CD8-positive, alpha-beta memory T cell (primary cell): ENCODE measurements at regions not wholly inside any gene's neighbourhood (a gene's known extent, or its start where the extent isn't known, plus 50 kb on each side); places are given as distances from the start of the nearest gene placed in this dataset.

Source experiments
- CTCF ChIA-PET: fragments of 350-600 bp; sonication (Branson Sonifier 250); formaldehyde crosslinking; loops from one replicate; lab custom pipeline; 2021; ENCODE audit warnings: antibody characterized with exemption; lab: Charles Lee
- POLR2A ChIA-PET: fragments of 350-600 bp; sonication (Branson Sonifier 250); formaldehyde crosslinking; loops from one replicate; lab custom pipeline; 2021; ENCODE audit warnings: antibody characterized with exemption; lab: Charles Lee
- DNase-seq, 5 donors: peaks; one replicate each; pipeline versions ENCODE4 v3.0.0 to v3.0.0-alpha.2; 2020 to 2022; ENCODE audit warnings: mixed read lengths in 1 of 5
- H3K27ac ChIP-seq: one replicate; pipeline ENCODE4 v1.7.0; 2013; ENCODE audit warnings: low read depth, mild to moderate bottlenecking, low read length, moderate library complexity
- H3K27me3 ChIP-seq: 2 replicates; pipeline ENCODE4 v1.7.0; 2013; ENCODE audit warnings: low read length, mild to moderate bottlenecking; ENCODE audit not compliant: insufficient read depth, poor library complexity, severe bottlenecking
- H3K36me3 ChIP-seq: 2 replicates; pipeline ENCODE4 v1.7.0; 2013; ENCODE audit warnings: mild to moderate bottlenecking, low read length, moderate library complexity; ENCODE audit not compliant: insufficient read depth
- H3K4me1 ChIP-seq: 2 replicates; pipeline ENCODE4 v1.7.0; 2013; ENCODE audit warnings: mild to moderate bottlenecking, low read length, moderate library complexity; ENCODE audit not compliant: insufficient read depth
- H3K4me3 ChIP-seq: 2 replicates; pipeline ENCODE4 v1.7.0; 2013; ENCODE audit warnings: mild to moderate bottlenecking, low read length
- H3K9me3 ChIP-seq: 2 replicates; pipeline ENCODE4 v1.7.0; 2013; ENCODE audit warnings: mild to moderate bottlenecking, low read length
- H3K27ac Mint-ChIP-seq, 8 donors: one replicate each; pipeline ENCODE4 v1.8.0; 2020 to 2021; ENCODE audit warnings: mixed read lengths in 8 of 8, mild to moderate bottlenecking in 6 of 8, inconsistent platforms in 3 of 8, moderate library complexity in 3 of 8
- H3K27me3 Mint-ChIP-seq, 2 donors: one replicate each; pipeline ENCODE4 v1.8.0; 2020 to 2021; ENCODE audit warnings: mixed read lengths in 2 of 2, mild to moderate bottlenecking in 1 of 2, moderate library complexity in 1 of 2
- H3K36me3 Mint-ChIP-seq, 3 donors: one replicate each; pipeline ENCODE4 v1.8.0; 2020 to 2021; ENCODE audit warnings: mixed read lengths in 3 of 3, inconsistent platforms in 1 of 3, mild to moderate bottlenecking in 1 of 3
- H3K4me1 Mint-ChIP-seq, 3 donors: one replicate each; pipeline ENCODE4 v1.8.0; 2020 to 2021; ENCODE audit warnings: mixed read lengths in 3 of 3, inconsistent platforms in 1 of 3, mild to moderate bottlenecking in 1 of 3
- H3K4me3 Mint-ChIP-seq, 7 donors: one replicate each; pipeline ENCODE4 v1.8.0; 2020 to 2021; ENCODE audit warnings: mixed read lengths in 7 of 7, mild to moderate bottlenecking in 6 of 7, moderate library complexity in 4 of 7, inconsistent platforms in 2 of 7
- H3K9me3 Mint-ChIP-seq, 5 donors: one replicate each; pipeline ENCODE4 v1.8.0; 2020 to 2022; ENCODE audit warnings: mixed read lengths in 5 of 5, mild to moderate bottlenecking in 3 of 5, moderate library complexity in 2 of 5, inconsistent platforms in 1 of 5

GRCh38 chr6:21972516-21972915, 324.3 kb downstream of the PRL start:
- Mint-ChIP-seq H3K36me3 (no peaks in the 10 kb centered on the region), H3K27me3 (no peaks in the 10 kb centered on the region), H3K4me3 (no peak overlapping the region), H3K4me1 (no peaks in the 10 kb centered on the region), H3K27ac (no peak overlapping the region), H3K9me3 (no peaks in the 10 kb centered on the region)
- no peak for DNase-seq
- no peak overlapping the region for H3K4me3 ChIP-seq
- ChIA-PET POLR2A (no interaction called here), CTCF (interaction anchor here (1.2 kb wide), 1 partner anchor 17 kb away, joined by 3 read pairs; no protein-coding TSS in a partner anchor)
- no peaks in the 10 kb centered on the region for H3K27me3 ChIP-seq
- H3K9me3 ChIP-seq = no peaks in the 10 kb centered on the region
- H3K4me1 ChIP-seq = no peaks in the 10 kb centered on the region
- H3K27ac ChIP-seq = no peak overlapping the region
- no peaks in the 10 kb centered on the region for H3K36me3 ChIP-seq

GRCh38 chr6:21977346-21977745, 319.5 kb downstream of the PRL start:
- ChIA-PET POLR2A (no interaction called here), CTCF (no interaction called here)
- Mint-ChIP-seq H3K9me3 (peaks cover 0 to 2% (median 0%) of the 10 kb centered on the region in 5 donors), H3K4me1 (no peaks in the 10 kb centered on the region), H3K36me3 (no peaks in the 10 kb centered on the region), H3K4me3 (no peak overlapping the region), H3K27ac (no peak overlapping the region), H3K27me3 (no peaks in the 10 kb centered on the region)
- no peak overlapping the region for H3K4me3 ChIP-seq
- no peaks in the 10 kb centered on the region for H3K36me3 ChIP-seq
- H3K27ac ChIP-seq = no peak overlapping the region
- H3K4me1 ChIP-seq = no peaks in the 10 kb centered on the region
- H3K9me3 ChIP-seq = no peaks in the 10 kb centered on the region
- no peak for DNase-seq
- no peaks in the 10 kb centered on the region for H3K27me3 ChIP-seq

- Mint-ChIP-seq H3K9me3 (peaks cover 0 to 2% (median 0%) of the 10 kb centered on the region in 5 donors), H3K4me3 (no peak overlapping the region), H3K36me3 (no peaks in the 10 kb centered on the region), H3K27ac (no peak overlapping the region), H3K27me3 (no peaks in the 10 kb centered on the region), H3K4me1 (no peaks in the 10 kb centered on the region)
- no peaks in the 10 kb centered on the region for H3K27me3 ChIP-seq
- H3K4me3 ChIP-seq = no peak overlapping the region
- ChIA-PET POLR2A (no interaction called here), CTCF (no interaction called here)
- no peak overlapping the region for H3K27ac ChIP-seq
- no peaks in the 10 kb centered on the region for H3K9me3 ChIP-seq
- no peaks in the 10 kb centered on the region for H3K4me1 ChIP-seq
- DNase-seq = no peak
- no peaks in the 10 kb centered on the region for H3K36me3 ChIP-seq
Measured at GRCh38 chr6:21981235-21981833, 315.5 kb downstream of the PRL start.

- Mint-ChIP-seq H3K9me3 (peaks cover 0 to 8% (median 2%) of the 10 kb centered on the region in 5 donors), H3K27me3 (no peaks in the 10 kb centered on the region), H3K4me1 (peaks cover 0 to 9% (median 0%) of the 10 kb centered on the region in 3 donors), H3K4me3 (no peak overlapping the region), H3K36me3 (no peaks in the 10 kb centered on the region), H3K27ac (no peak overlapping the region)
- Histone ChIP-seq H3K4me1 (no peaks in the 10 kb centered on the region), H3K27me3 (no peaks in the 10 kb centered on the region), H3K9me3 (no peaks in the 10 kb centered on the region), H3K36me3 (no peaks in the 10 kb centered on the region), H3K4me3 (no peak overlapping the region), H3K27ac (no peak overlapping the region)
- ChIA-PET POLR2A (no interaction called here), CTCF (no interaction called here)
- DNase-seq = no peak
Measured at GRCh38 chr6:21984135-21984534, 312.7 kb downstream of the PRL start.

- no peak for DNase-seq
- Histone ChIP-seq H3K9me3 (no peaks in the 10 kb centered on the region), H3K27ac (no peak overlapping the region), H3K4me1 (no peaks in the 10 kb centered on the region), H3K4me3 (no peak overlapping the region), H3K36me3 (no peaks in the 10 kb centered on the region), H3K27me3 (no peaks in the 10 kb centered on the region)
- H3K4me3 Mint-ChIP-seq = no peak overlapping the region
- CTCF ChIA-PET = no interaction called here
- peaks cover 0 to 8% (median 2%) of the 10 kb centered on the region in 5 donors for H3K9me3 Mint-ChIP-seq
- POLR2A ChIA-PET = no interaction called here
- H3K27me3 Mint-ChIP-seq = no peaks in the 10 kb centered on the region
- H3K27ac Mint-ChIP-seq = no peak overlapping the region
- peaks cover 0 to 9% (median 0%) of the 10 kb centered on the region in 3 donors for H3K4me1 Mint-ChIP-seq
- no peaks in the 10 kb centered on the region for H3K36me3 Mint-ChIP-seq
Measured at GRCh38 chr6:21984561-21984960, 312.3 kb downstream of the PRL start.

GRCh38 chr6:21985904-21986303, 310.9 kb downstream of the PRL start:
- Histone ChIP-seq H3K27ac (no peak overlapping the region), H3K27me3 (no peaks in the 10 kb centered on the region), H3K4me3 (no peak overlapping the region), H3K4me1 (no peaks in the 10 kb centered on the region), H3K9me3 (no peaks in the 10 kb centered on the region), H3K36me3 (no peaks in the 10 kb centered on the region)
- H3K36me3 Mint-ChIP-seq = no peaks in the 10 kb centered on the region
- POLR2A ChIA-PET = no interaction called here
- CTCF ChIA-PET = no interaction called here
- H3K27me3 Mint-ChIP-seq = no peaks in the 10 kb centered on the region
- no peak overlapping the region for H3K4me3 Mint-ChIP-seq
- no peak overlapping the region for H3K27ac Mint-ChIP-seq
- H3K4me1 Mint-ChIP-seq = peaks cover 0 to 9% (median 0%) of the 10 kb centered on the region in 3 donors
- no peak for DNase-seq
- H3K9me3 Mint-ChIP-seq = peaks cover 0 to 8% (median 0%) of the 10 kb centered on the region in 5 donors

- H3K4me3 ChIP-seq = no peak overlapping the region
- H3K4me1 ChIP-seq = no peaks in the 10 kb centered on the region
- Mint-ChIP-seq H3K27me3 (no peaks in the 10 kb centered on the region), H3K27ac (no peak overlapping the region), H3K36me3 (no peaks in the 10 kb centered on the region), H3K4me3 (no peak overlapping the region), H3K9me3 (peaks cover 0 to 7% (median 0%) of the 10 kb centered on the region in 5 donors), H3K4me1 (peaks cover 0 to 9% (median 0%) of the 10 kb centered on the region in 3 donors)
- no peak overlapping the region for H3K27ac ChIP-seq
- H3K36me3 ChIP-seq = no peaks in the 10 kb centered on the region
- ChIA-PET CTCF (no interaction called here), POLR2A (no interaction called here)
- no peaks in the 10 kb centered on the region for H3K9me3 ChIP-seq
- H3K27me3 ChIP-seq = no peaks in the 10 kb centered on the region
- no peak for DNase-seq
Measured at GRCh38 chr6:21986703-21987102, 310.1 kb downstream of the PRL start.

- Mint-ChIP-seq H3K36me3 (no peaks in the 10 kb centered on the region), H3K9me3 (peaks cover 0 to 7% (median 0%) of the 10 kb centered on the region in 5 donors), H3K27ac (no peak overlapping the region), H3K4me1 (peaks cover 0 to 9% (median 0%) of the 10 kb centered on the region in 3 donors), H3K27me3 (no peaks in the 10 kb centered on the region), H3K4me3 (peak overlapping the region in 2 of 7 donors; percentile 37 to 38)
- CTCF ChIA-PET = no interaction called here
- no peak overlapping the region for H3K4me3 ChIP-seq
- H3K36me3 ChIP-seq = no peaks in the 10 kb centered on the region
- DNase-seq = no peak
- no peaks in the 10 kb centered on the region for H3K4me1 ChIP-seq
- peak overlapping the region; percentile 3 for H3K27ac ChIP-seq
- POLR2A ChIA-PET = no interaction called here
- no peaks in the 10 kb centered on the region for H3K9me3 ChIP-seq
- no peaks in the 10 kb centered on the region for H3K27me3 ChIP-seq
Measured at GRCh38 chr6:21987501-21987957, 309.3 kb downstream of the PRL start.
